IPS-11a (cell line): ENCODE measurements at regions not wholly inside any gene's neighbourhood (a gene's known extent, or its start where the extent isn't known, plus 50 kb on each side); places are given as distances from the start of the nearest gene placed in this dataset.
"Not testable (repeated sequence)": the region's sequence is repeated elsewhere in the genome, so short reads cannot be mapped to it uniquely, and the experiment has no call there.

ENCODE experiments used
- H3K4me3 ChIP-seq: one replicate; pipeline ENCODE4 v1.5.1; 2013; ENCODE audit warnings: low read depth, low read length, control low read depth

DNA sequence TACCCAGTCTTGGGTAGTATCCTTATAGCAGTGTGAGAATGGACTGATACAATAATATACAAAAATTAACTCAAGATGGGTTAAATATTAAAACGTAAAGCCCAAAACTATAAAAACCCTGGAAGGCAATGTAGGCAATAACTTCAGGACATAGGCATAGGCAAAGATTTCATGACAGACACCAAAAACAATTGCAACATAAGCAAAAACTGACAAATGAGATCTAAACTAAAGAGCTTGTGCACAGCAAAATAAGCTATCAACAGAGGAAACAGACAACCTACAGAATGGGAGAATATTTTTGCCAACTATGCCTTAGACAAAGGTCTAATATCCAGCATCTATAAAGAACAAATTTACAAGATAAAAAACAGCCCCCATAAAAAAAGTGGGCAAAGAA, 204.8 kb upstream of the CCDC54 start:
- H3K4me3 ChIP-seq = no peak overlapping the region

DNA sequence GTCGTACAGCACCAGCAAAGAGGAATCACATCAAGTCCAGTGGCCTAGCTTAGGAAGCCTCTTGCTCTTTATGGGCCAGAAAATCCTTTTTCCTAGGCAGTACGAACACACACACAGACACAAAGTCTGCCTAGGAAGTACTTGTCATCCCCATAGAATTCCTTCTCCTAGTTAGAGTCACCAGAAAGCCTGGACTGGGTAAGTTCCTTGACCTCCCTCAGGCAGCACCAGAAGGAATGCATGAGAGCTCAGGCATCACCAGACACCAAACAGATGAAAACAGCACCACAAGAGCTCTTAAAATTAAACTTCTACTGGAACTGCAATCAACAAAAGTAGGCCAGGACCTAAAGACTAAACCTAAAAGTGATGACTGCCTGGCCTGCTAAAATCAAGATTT, 192.9 kb upstream of the CCDC54 start:
- H3K4me3 ChIP-seq = no peak overlapping the region

DNA sequence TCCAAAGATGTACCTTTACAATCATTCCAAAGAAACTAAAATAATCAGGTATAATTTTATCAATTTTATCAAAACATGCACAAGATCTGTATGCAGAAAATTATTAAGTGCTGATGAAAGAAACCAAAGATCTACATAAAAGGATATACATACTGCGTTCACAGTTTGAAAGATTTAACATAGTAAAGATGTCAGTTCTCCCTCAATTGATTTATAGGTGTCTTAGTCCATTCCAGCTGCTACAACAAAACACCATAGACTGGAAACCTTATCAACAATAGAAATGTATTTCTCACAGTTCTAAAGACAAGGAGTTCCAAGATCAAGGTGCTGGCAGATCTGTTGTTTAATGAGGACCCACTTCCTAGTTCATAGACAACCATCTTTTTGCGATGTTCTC, 189.0 kb upstream of the CCDC54 start:
- H3K4me3 ChIP-seq = no peak overlapping the region

DNA sequence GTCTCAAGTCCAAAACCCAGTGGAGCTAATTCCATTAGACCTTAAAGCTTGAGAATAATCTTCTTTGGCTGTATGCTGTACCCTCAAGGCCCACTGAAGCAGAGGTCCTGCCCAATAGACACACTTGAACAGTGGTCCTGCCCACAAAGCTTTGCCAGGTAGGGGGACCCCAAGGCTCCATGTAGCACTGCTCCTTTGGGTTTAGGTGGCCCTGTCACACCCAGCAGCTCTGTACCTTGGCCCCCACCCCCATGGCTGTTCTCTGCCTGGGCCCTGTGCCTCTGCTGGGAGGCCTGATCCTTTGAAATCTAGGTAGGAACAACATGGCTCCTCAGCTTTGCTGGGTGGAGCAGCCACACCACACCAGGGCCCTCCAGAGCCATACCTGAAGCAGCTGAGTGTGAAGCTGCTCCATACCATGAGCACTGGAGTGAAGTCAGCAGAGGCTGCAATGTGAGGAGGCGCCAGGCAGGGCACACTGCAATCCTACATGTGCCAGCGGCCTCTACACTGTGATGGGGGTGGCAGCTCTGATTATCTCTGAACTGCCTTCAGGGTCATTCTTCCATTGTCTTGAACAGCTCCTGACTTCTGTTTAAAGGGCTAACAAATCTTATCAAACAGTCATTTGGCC, 188.0 kb upstream of the CCDC54 start:
- no peak overlapping the region for H3K4me3 ChIP-seq

DNA sequence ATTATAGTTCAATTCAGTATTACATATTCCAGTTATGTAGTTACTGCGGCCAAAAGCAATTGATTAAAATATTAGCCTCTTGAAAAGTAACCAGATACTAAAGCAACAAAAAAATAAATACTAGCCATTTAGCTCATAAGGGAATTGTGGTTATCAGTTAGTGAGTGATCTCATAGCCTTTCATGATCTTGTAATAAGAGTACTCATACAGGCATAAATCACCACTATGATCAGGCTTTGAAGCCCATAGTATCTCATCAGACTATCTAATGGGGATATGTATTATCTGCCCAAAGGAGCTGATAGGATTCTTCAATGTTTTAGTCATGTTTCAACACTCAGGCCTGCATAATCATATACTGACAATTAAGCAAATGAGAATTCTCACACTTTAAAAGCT, 184.1 kb upstream of the CCDC54 start:
- no peak overlapping the region for H3K4me3 ChIP-seq

DNA sequence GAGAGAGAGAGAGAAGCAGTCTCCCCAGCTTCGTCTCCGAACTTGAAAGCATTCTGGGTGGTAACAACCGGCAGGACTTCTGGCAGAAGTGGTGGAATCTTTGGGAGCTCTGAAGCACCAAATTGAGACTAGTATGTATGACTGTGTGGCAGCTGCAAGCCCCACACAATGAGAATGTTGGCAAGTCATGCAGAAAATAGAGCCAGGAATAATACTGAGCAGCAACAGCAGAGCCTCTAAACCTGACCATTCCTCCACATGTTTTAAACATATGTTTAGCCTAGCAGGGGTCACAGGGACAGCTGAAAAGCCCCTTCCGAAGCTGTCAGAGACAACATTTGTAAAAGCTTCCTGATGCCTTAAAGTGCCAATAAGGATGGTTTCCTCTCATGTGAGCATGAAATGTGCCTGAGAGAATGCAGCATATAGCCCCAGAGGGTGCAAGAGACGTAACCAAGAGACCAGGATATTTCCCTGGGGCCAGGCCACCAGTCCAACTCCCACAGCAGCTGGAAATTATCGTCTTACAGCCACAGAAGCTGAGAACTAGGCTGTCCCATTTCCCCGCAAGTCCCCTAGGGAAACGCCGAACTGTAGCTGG, 178.6 kb upstream of the CCDC54 start:
- H3K4me3 ChIP-seq = no peak overlapping the region

DNA sequence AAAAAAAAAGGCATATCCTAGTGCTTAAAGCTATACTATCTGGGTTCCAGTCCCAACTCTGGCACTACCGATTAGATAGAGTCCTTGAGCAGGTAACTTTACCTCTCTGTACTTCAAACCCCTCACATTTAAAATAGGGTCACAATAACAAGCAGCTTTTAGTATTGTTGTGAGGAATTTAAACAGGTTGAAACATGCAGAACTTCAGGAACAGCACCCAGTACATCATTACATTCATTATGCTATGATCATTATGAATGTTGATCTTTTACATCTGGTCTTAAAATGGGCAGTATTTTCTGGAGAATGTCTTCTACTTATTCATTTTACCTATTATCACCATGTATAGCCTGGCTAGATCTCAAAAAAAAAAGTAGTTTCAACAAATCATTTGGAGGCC, 176.1 kb upstream of the CCDC54 start:
- no peak overlapping the region for H3K4me3 ChIP-seq

DNA sequence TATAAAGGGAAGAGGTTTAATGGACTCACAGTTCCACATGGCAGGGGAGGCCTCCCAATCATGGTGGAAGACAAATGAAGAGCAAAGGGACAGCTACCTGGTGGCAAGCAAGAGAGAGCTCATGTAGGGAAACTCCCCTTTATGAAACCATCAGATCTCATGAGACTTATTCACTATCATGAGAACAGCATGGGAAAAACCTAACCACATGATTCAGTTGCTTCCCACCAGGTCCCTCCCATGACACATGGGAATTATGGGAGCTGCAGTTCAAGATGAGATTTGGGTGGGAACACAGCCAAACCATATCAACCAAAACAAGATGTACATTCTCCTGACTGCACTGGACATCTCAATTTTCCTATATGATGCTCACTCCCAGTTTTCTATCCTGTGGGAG, 174.4 kb upstream of the CCDC54 start:
- H3K4me3 ChIP-seq = not testable (repeated sequence)

DNA sequence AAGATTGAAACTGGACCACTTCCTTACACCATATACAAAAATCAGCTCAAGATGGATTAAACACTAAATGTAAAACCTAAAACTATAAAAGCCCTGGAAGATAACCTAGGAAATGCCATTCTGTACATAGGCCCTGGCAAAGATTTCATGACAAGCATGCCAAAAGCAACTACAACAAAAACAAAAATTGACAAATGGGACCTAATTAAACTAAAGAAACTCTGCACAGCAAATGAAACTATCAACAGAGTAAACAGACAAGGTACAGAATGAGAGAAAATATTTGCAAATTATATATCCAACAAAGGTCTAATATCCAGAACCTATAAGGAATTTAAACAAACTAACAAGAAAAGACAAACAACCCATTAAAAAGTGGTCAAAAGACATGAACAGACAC, 173.1 kb upstream of the CCDC54 start:
- H3K4me3 ChIP-seq = no peak overlapping the region

DNA sequence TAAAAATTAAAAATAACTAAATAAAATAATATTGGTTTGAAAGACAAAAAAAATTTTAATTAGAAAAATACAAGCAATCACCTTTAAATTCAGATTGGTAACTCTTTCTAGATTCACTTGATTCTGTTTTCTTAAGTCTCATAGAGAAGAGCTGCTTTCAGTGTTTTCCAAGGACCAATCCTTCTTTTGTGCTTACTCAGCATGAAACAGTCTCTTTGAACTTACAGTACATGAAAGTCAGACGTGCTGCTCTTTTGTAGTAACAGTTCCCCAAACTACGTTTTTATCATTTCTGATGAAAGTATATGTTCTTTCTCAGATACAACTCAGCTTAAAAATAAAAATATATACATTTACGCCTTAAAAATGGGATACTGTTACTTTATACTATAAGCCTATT, 171.9 kb upstream of the CCDC54 start:
- H3K4me3 ChIP-seq = no peak overlapping the region

DNA sequence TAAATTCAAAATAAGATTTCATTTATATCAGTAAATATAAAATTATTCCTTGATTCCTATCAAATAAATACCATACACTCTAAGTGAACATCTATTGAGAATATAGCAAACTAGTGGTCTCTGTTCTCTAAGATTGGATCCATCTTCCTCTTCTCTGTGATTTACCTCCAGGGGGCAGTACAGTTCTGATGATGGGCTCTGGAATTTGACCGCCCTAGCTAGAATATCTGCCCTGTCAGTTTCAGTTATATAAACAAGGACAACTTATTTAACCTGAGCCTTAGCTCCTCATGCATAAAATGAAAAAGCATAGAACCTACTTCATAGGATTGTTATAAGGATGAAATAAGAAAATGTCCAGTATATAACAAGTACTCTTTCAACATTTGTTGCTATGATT, 171.1 kb upstream of the CCDC54 start:
- H3K4me3 ChIP-seq = no peak overlapping the region

DNA sequence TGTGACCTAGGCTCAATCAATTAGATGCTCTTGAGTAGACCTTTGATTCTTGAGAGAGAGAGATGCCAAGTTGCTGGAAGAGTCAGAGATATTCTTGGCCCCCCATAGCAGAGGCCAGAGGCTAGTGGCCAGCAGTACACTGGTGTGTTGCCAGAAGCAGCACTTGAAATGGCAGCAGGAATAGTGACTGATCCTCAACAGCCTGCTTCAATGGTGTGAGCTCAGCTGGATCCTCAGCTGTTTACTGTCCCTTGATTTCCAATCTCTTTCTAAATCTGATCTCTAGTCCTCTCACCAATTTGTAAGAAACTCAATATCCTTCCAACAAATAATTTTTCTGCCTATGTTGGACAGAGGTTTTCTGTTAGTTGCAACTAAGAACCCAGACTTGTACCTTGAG, 170.3 kb upstream of the CCDC54 start:
- no peak overlapping the region for H3K4me3 ChIP-seq

DNA sequence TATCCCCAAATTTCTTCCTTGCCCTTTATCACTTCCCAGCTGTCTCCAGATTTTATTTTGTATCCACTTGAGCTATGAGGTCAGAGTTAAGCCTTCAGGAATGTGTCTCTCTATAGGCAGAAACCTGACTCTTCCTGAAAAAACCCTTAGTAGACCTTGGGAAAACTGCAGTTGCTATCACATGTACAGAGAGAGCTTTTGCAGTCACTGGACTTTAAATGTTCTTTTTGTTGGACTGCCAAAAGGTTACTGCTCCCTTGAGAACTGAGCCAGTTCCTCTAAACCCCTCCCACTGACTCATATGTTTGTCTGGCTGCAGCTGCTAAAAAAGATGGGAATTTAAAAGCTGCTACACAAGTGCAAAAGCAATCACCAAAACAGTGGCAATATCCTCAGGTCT, 169.1 kb upstream of the CCDC54 start:
- no peak overlapping the region for H3K4me3 ChIP-seq

DNA sequence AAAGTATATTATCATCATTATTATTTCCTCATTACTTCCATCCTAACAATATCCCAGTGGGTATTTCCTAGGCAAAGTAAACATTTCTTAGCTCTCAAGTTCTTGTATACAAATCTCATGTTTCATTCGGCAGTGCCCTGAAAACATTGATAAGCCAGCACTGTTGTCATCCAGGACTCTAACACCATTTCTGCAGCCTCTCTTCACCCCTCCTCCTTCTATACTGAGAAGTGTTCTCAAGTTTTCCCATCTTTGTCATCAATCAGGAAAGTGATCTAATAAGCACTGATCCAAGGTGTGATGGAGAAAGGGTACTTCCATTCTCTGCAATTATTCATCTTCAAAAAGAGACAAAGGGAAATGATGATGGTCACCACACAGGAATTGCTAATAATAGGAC, 168.4 kb upstream of the CCDC54 start:
- H3K4me3 ChIP-seq = no peak overlapping the region

DNA sequence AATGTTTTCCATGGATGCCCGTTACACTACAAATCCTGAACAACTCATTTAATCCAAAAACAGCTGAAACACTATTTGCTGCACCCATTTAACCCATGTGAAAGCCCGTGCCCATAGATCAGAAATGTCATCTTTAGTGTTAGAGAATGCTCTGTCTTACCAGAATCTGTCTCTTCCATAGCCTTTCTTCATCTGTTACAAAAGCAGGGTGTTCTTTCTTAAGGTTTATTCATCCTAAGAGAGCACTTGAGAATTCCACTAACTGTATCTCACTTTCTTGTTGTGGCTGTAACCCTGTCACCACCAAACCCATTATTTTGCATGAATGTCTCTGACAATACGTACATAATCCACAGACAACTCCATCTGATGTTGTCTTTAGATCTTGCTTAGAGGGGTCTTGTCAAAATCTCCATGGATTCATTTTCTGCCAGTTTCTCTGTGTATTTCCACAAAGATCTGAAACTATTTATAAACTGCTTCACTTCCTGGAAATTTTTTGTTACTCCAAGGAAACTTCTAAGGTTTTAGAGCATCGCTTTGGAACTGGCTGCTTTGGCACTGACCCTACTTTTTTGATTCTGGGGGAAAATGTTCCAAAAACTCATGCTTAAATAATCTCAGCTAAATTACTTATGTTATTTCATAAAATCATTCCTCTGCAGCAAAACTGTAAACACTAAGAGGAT, 167.8 kb upstream of the CCDC54 start:
- H3K4me3 ChIP-seq = no peak overlapping the region

DNA sequence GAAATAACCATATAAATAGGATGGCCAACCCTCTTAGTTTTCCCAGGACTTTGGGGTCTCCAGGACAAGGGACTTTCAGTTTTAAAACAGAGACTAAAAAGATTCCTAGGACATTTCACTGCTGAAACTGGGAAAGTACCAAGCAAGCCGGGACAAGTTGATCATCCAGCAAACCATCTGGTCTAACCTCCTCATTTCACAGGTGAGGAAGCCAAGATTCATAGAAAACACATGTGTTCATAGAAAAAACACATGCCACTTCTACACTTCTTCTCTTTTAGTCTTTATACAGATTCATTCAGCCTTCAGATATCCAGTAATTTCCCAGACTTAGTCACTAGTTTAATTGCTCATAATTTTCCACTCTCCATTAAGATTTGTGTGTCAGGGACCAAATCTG, 165.6 kb upstream of the CCDC54 start:
- no peak overlapping the region for H3K4me3 ChIP-seq

DNA sequence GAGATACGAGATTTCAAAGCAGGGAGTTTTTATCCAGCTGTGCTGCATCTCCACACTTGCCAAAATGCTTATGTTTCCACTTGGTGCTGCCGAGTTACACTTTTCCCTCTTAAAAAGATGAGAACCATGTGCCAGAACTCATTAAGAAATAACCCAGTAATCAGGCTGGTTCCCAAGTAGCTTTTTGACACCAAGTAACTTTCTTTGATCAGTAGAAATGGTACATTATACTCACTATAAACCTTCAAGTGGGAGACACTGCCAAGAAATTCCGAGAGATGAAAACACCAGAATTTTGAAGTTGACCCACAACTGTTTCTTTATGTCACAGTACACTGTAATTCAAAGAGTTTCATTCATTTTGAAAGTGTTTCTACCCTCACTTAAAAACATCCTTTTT, 164.6 kb upstream of the CCDC54 start:
- no peak overlapping the region for H3K4me3 ChIP-seq

DNA sequence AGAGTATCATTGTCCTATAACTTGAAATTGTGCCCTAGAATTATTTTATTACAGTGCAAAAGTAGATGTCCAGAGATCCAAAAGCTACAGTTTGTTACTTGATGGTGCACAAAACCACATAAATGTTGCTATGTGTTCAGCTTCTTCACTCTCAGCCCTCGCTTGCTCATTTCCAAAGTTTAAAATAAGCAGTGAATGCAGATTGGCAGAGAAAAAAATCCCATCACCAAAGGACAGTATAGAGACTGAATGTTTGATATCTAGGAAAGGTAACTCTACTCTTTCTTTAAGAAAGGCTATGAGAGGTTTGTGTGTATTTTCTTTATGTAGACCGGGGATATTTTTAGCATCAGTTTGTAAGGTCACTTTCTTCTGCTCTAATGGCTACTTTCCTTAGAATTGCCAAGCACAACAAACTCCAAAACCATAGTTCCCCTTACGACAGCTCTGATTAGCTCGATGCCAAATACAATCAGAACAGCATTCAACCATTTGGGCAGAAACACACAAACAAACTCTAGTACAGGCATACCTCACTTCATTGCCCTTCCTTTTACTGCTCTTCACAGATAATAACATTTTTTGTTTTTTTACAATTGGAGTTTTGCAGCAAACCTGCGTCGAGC, 164.1 kb upstream of the CCDC54 start:
- no peak overlapping the region for H3K4me3 ChIP-seq

DNA sequence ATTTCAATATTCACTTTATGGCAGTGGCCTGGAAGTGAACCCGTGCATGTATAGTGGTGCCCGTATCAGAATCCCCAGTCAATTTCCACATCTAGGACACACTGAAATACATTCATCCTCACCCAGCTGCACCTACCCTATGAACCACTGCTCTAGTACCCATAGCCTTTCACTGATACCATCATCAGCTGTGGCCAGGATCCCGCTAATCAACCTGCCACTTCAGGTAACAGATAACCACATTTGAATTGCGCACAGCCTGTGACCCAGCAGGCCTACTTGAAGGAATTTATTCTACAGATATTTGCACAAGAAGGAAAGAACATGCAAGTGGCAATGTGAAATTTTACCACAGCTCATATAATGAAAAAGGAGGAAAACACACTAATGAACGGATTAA, 161.0 kb upstream of the CCDC54 start:
- H3K4me3 ChIP-seq = no peak overlapping the region

DNA sequence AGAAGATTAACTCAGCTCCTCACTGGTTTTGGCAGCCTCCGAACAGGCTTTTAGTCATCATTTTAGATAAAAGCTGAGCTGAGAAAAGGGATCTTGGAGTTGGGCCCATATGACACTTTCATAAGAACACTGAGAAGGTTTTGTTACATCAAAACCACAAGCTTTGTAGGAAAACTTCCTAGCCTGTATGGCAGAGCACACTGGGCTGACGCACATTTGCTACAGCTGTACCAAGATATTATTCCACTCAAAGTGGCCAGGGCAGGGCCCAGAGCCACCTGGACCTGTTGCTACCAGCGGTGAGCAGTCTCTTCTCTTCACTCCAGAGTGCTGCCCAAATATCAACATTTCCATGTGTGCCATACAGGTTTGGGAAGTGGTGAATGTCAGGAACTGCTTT, 160.5 kb upstream of the CCDC54 start:
- no peak overlapping the region for H3K4me3 ChIP-seq

DNA sequence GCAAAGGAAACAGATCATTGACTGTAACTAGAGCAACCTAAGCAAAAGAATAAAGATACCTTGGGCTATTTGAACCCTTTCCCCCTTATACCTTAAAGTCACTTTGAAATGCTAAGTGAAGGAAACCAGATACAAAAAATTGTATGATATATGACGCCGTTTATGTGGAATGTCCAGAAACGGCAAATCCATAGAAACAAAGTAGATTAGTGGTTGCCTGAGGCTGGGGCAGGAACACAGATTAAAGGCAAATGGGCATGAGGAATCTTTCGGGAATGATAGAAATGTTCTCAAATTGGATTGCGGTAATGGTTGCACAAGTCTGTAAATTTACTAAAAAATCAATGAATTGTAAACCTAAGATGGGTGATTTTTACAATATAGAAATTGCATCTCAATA, 160.1 kb upstream of the CCDC54 start:
- no peak overlapping the region for H3K4me3 ChIP-seq

DNA sequence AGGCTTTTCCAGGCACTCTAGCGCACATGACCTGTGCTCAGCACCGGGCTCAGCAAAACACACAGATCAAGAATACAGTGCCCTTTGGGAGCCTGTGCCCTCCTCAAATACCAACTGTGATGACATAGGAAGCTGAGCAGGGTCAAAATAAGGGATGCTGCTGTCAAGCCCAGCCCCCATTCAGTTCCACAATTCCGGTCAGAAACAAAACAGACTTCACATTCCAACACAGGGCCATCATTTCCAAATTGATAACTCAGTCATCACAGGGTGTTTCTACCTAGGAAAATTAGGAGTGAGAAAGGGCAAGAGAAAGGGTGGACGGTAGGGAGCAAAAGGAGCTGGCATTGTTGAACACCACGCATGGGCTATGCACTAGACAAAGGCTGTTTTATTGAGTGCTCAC, 158.4 kb upstream of the CCDC54 start:
- H3K4me3 ChIP-seq = no peak overlapping the region
